ENCODE measurements at regions not wholly inside any gene's neighbourhood (a gene's known extent, or its start where the extent isn't known, plus 50 kb on each side); places are given as distances from the start of the nearest gene placed in this dataset.
A peak's percentile ranks its signal among the peaks of the same experiment; 100 is the strongest.

- Histone ChIP-seq H4K8ac (ENCODE audit: low read length) (no peak overlapping the region), H3K9ac (ENCODE audit: low read length) (no peak overlapping the region), H3K4me1 (ENCODE audit: control insufficient read depth, insufficient read depth, low read depth, low read length) (peaks cover 7% of the 10 kb centered on the region), H3K14ac (ENCODE audit: low read length in 2 of 2) (no peak overlapping the region), H3K4ac (ENCODE audit: low read depth in 1 of 2, low read length in 2 of 2) (no peak overlapping the region), H3K27ac (ENCODE audit: low read length, poor library complexity, severe bottlenecking) (no peak overlapping the region), H3K4me3 (ENCODE audit: insufficient read depth in 1 of 2, low read depth in 1 of 2, low read length in 2 of 2) (peak overlapping the region in 1 of 2 experiments; percentile 75), H2AK5ac (ENCODE audit: low read length, severe bottlenecking) (no peak overlapping the region), H2BK15ac (ENCODE audit: low read depth, poor library complexity, severe bottlenecking) (no peak overlapping the region), H3K18ac (ENCODE audit: low read depth in 1 of 2, low read length in 2 of 2) (no peak overlapping the region), H2BK5ac (ENCODE audit: low read depth, low read length, poor library complexity, severe bottlenecking) (no peak overlapping the region), H3K4me2 (ENCODE audit: low read length, poor library complexity, severe bottlenecking) (no peak overlapping the region), H3K36me3 (ENCODE audit: control insufficient read depth in 1 of 2, insufficient read depth in 2 of 2, low read depth in 1 of 2, low read length in 2 of 2) (no peaks in the 10 kb centered on the region), H2BK12ac (ENCODE audit: low read length in 2 of 2) (no peak overlapping the region), H3K27me3 (ENCODE audit: control insufficient read depth in 1 of 2, insufficient read depth in 1 of 2, low read length in 2 of 2) (peaks cover 0 to 5% of the 10 kb centered on the region in 2 experiments), H2AFZ (ENCODE audit: low read depth, low read length) (no peak overlapping the region), H3K79me1 (replicated peaks; ENCODE audit: low read length, poor library complexity, severe bottlenecking) (no peaks in the 10 kb centered on the region), H3K23ac (ENCODE audit: low read length in 2 of 2) (no peak overlapping the region), H2BK120ac (ENCODE audit: low read depth, low read length) (no peak overlapping the region), H4K91ac (ENCODE audit: low read length) (no peak overlapping the region), H3K9me3 (ENCODE audit: control insufficient read depth, low read length) (no peaks in the 10 kb centered on the region)
- 56% methylated on average over 9 of the region's 9 CpGs for WGBS
- no peak for DNase-seq
Measured at GRCh38 chr10:77711683-77712049, 74.1 kb upstream of the KCNMA1 start.

GRCh38 chr10:77710759-77711682 is 73.4 kb upstream of the KCNMA1 start:
- Histone ChIP-seq H3K4ac (ENCODE audit: low read depth in 1 of 2, low read length in 2 of 2) (no peak overlapping the region), H3K27me3 (ENCODE audit: control insufficient read depth in 1 of 2, insufficient read depth in 1 of 2, low read length in 2 of 2) (peaks cover 0 to 5% of the 10 kb centered on the region in 2 experiments), H3K36me3 (ENCODE audit: control insufficient read depth in 1 of 2, insufficient read depth in 2 of 2, low read depth in 1 of 2, low read length in 2 of 2) (no peaks in the 10 kb centered on the region), H2BK15ac (ENCODE audit: low read depth, poor library complexity, severe bottlenecking) (peak overlapping the region; percentile 6), H3K18ac (ENCODE audit: low read depth in 1 of 2, low read length in 2 of 2) (peak overlapping the region; percentile 16 to 52), H3K27ac (ENCODE audit: low read length, poor library complexity, severe bottlenecking) (no peak overlapping the region), H2BK5ac (ENCODE audit: low read depth, low read length, poor library complexity, severe bottlenecking) (no peak overlapping the region), H3K14ac (ENCODE audit: low read length in 2 of 2) (no peak overlapping the region), H2AK5ac (ENCODE audit: low read length, severe bottlenecking) (no peak overlapping the region), H3K4me3 (ENCODE audit: insufficient read depth in 1 of 2, low read depth in 1 of 2, low read length in 2 of 2) (peak overlapping the region; percentile 50 to 75), H4K91ac (ENCODE audit: low read length) (no peak overlapping the region), H3K4me1 (ENCODE audit: control insufficient read depth, insufficient read depth, low read depth, low read length) (peaks cover 7% of the 10 kb centered on the region), H3K79me1 (replicated peaks; ENCODE audit: low read length, poor library complexity, severe bottlenecking) (no peaks in the 10 kb centered on the region), H2BK120ac (ENCODE audit: low read depth, low read length) (no peak overlapping the region), H3K23ac (ENCODE audit: low read length in 2 of 2) (no peak overlapping the region), H2BK12ac (ENCODE audit: low read length in 2 of 2) (peak overlapping the region in 1 of 2 experiments; percentile 24), H3K4me2 (ENCODE audit: low read length, poor library complexity, severe bottlenecking) (peak overlapping the region; percentile 78), H3K9me3 (ENCODE audit: control insufficient read depth, low read length) (no peaks in the 10 kb centered on the region), H4K8ac (ENCODE audit: low read length) (no peak overlapping the region), H3K9ac (ENCODE audit: low read length) (peak overlapping the region; percentile 68), H2AFZ (ENCODE audit: low read depth, low read length) (peak overlapping the region; percentile 55)
- peak; percentile 65 for DNase-seq
- 19% methylated on average over 24 of the region's 51 CpGs for WGBS

DNA sequence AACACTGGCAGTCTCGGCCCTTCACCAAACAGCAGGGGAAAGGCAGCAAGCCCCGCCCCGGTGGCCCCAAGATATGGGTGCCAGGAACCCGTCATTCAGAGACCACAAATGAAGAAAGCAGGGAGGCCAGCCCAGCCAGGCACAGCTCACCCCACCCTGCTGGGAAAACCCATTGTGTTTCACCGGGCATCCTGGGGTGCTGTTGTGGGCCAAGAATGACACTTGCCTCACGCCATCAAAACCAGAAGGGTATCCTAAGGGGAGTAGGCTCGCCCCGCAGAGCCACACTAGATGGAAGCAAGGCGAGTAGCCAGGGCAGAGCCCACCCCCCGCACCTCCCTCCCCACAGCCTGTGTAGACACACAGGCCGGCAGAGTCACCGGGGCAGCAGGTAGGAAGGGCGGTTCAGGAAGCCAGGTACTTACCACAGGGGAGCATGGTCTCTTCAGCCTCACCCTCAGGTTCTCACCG is 72.5 kb upstream of the KCNMA1 start:
- Histone ChIP-seq H2BK120ac (ENCODE audit: low read depth, low read length) (no peak overlapping the region), H3K36me3 (ENCODE audit: control insufficient read depth in 1 of 2, insufficient read depth in 2 of 2, low read depth in 1 of 2, low read length in 2 of 2) (no peaks in the 10 kb centered on the region), H3K14ac (ENCODE audit: low read length in 2 of 2) (no peak overlapping the region), H2AFZ (ENCODE audit: low read depth, low read length) (no peak overlapping the region), H4K8ac (ENCODE audit: low read length) (no peak overlapping the region), H3K4me1 (ENCODE audit: control insufficient read depth, insufficient read depth, low read depth, low read length) (peaks cover 7% of the 10 kb centered on the region), H3K9ac (ENCODE audit: low read length) (no peak overlapping the region), H2BK12ac (ENCODE audit: low read length in 2 of 2) (no peak overlapping the region), H3K27ac (ENCODE audit: low read length, poor library complexity, severe bottlenecking) (no peak overlapping the region), H4K91ac (ENCODE audit: low read length) (peak overlapping the region; percentile 40), H2BK15ac (ENCODE audit: low read depth, poor library complexity, severe bottlenecking) (no peak overlapping the region), H2AK5ac (ENCODE audit: low read length, severe bottlenecking) (no peak overlapping the region), H3K4me3 (ENCODE audit: insufficient read depth in 1 of 2, low read depth in 1 of 2, low read length in 2 of 2) (no peak overlapping the region), H3K27me3 (ENCODE audit: control insufficient read depth in 1 of 2, insufficient read depth in 1 of 2, low read length in 2 of 2) (no peaks in the 10 kb centered on the region), H3K9me3 (ENCODE audit: control insufficient read depth, low read length) (no peaks in the 10 kb centered on the region), H3K4me2 (ENCODE audit: low read length, poor library complexity, severe bottlenecking) (no peak overlapping the region), H2BK5ac (ENCODE audit: low read depth, low read length, poor library complexity, severe bottlenecking) (no peak overlapping the region), H3K4ac (ENCODE audit: low read depth in 1 of 2, low read length in 2 of 2) (no peak overlapping the region), H3K79me1 (replicated peaks; ENCODE audit: low read length, poor library complexity, severe bottlenecking) (no peaks in the 10 kb centered on the region), H3K18ac (ENCODE audit: low read depth in 1 of 2, low read length in 2 of 2) (no peak overlapping the region), H3K23ac (ENCODE audit: low read length in 2 of 2) (no peak overlapping the region)
- 72% methylated on average over 14 of the region's 14 CpGs for WGBS
- DNase-seq = no peak

DNA sequence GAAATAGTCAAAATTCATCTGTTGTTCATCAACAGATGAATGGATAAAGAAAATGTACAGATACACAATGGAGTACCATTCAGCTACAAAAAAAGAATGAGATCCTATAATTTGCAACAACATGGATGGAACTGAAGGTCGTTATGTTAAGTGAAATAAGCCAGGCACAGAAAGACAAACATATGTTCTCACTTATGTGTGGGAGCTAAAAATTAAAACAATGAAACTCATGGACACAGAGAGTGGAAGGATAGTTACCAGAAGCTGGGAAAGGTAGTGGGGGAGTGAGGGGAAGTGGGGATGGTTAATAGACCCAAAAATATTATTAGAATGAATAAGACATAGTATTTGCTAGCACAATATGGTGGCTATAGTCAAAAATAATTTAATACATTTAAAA is 70.0 kb upstream of the KCNMA1 start:
- Histone ChIP-seq H3K9me3 (ENCODE audit: control insufficient read depth, low read length) (no peaks in the 10 kb centered on the region), H3K18ac (ENCODE audit: low read depth in 1 of 2, low read length in 2 of 2) (no peak overlapping the region), H3K27ac (ENCODE audit: low read length, poor library complexity, severe bottlenecking) (no peak overlapping the region), H2BK12ac (ENCODE audit: low read length in 2 of 2) (no peak overlapping the region), H4K8ac (ENCODE audit: low read length) (no peak overlapping the region), H2BK15ac (ENCODE audit: low read depth, poor library complexity, severe bottlenecking) (no peak overlapping the region), H3K9ac (ENCODE audit: low read length) (no peak overlapping the region), H2BK120ac (ENCODE audit: low read depth, low read length) (no peak overlapping the region), H2AFZ (ENCODE audit: low read depth, low read length) (no peak overlapping the region), H2BK5ac (ENCODE audit: low read depth, low read length, poor library complexity, severe bottlenecking) (no peak overlapping the region), H3K14ac (ENCODE audit: low read length in 2 of 2) (no peak overlapping the region), H3K36me3 (ENCODE audit: control insufficient read depth in 1 of 2, insufficient read depth in 2 of 2, low read depth in 1 of 2, low read length in 2 of 2) (no peaks in the 10 kb centered on the region), H3K4me3 (ENCODE audit: insufficient read depth in 1 of 2, low read depth in 1 of 2, low read length in 2 of 2) (no peak overlapping the region), H2AK5ac (ENCODE audit: low read length, severe bottlenecking) (no peak overlapping the region), H3K23ac (ENCODE audit: low read length in 2 of 2) (no peak overlapping the region), H4K91ac (ENCODE audit: low read length) (no peak overlapping the region), H3K27me3 (ENCODE audit: control insufficient read depth in 1 of 2, insufficient read depth in 1 of 2, low read length in 2 of 2) (no peaks in the 10 kb centered on the region), H3K4me1 (ENCODE audit: control insufficient read depth, insufficient read depth, low read depth, low read length) (peaks cover 7% of the 10 kb centered on the region), H3K4me2 (ENCODE audit: low read length, poor library complexity, severe bottlenecking) (no peak overlapping the region), H3K79me1 (replicated peaks; ENCODE audit: low read length, poor library complexity, severe bottlenecking) (no peaks in the 10 kb centered on the region), H3K4ac (ENCODE audit: low read depth in 1 of 2, low read length in 2 of 2) (no peak overlapping the region)
- DNase-seq = no peak
- WGBS = 56% methylated on average over 1 of the region's 1 CpG

Data from mesenchymal stem cell (in vitro differentiated cells and primary cell).